ENCODE measurements at regions not wholly inside any gene's neighbourhood (a gene's known extent, or its start where the extent isn't known, plus 50 kb on each side); places are given as distances from the start of the nearest gene placed in this dataset.

DNA sequence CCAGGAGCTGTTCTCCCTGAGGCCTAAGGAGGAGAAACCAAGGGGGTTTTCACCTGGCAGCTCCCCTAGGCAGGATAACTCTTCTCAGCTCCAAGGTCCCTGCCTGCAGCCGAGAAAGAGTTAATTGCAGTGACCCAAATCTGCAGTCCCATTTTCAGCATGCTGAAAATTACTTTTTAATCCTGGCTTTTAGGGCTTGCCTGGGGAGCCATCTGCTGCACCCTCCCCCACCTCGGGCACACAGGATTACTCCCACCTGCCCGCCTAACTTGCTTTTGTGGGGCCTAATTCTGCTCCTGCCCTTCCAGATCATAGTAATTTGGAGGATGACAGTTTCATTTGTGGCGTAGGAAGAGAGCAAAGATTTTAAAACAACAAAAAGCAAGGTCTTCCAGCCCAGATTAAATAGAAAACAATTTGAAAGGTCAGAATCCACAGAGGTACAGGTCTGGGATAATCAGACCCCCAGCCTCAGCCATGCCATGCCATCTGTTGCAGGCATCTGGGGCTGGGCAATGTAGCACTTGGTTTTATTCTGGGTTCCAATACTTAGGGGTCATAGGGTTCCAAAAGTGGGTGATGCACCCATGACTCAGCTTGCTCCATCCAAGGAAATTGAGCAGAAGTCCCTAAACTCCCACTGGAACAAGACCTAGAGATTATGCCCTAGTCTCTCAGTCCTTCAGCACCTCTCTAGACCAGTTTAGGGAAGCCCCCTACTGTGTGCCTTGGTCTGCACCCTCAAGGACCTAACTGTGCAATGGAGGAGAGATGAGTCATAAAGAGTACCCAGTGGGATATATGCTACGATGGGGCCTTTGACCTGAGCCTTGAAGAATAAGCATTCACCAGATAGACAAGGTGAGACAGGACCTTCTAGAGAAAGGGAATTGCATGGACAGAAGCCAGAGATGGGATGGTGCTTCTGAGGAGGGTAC lies 64.5 kb upstream of the NLK start:
- Mint-ChIP-seq H3K4me1 (peaks cover 10% of the 10 kb centered on the region), H3K27me3 (ENCODE audit: low read depth in 3 of 3) (peaks cover 3 to 5% (median 4%) of the 10 kb centered on the region in 3 donors), H3K27ac (no peak overlapping the region), H3K36me3 (no peaks in the 10 kb centered on the region), H3K9me3 (peaks cover 0 to 6% (median 2%) of the 10 kb centered on the region in 7 donors), H3K4me3 (no peak overlapping the region)
- H3K4me3 ChIP-seq (replicated peaks in 1 of 3; ENCODE audit: low read depth in 2 of 3, low read length in 3 of 3), result no peak overlapping the region
- H3K27ac ChIP-seq (ENCODE audit: low read depth in 1 of 2, low read length in 2 of 2), result no peak overlapping the region
- peaks cover 6 to 7% of the 10 kb centered on the region in 2 donors for H3K4me1 ChIP-seq (ENCODE audit: control insufficient read depth in 1 of 2, insufficient read depth in 2 of 2, low read length in 2 of 2)
- no peak for DNase-seq
- no peak for TF ChIP-seq CTCF (IDR thresholded peaks at IDR 0.05)
- no peaks in the 10 kb centered on the region for H3K27me3 ChIP-seq (ENCODE audit: control insufficient read depth in 2 of 2, insufficient read depth in 2 of 2, low read length in 2 of 2)
- intact Hi-C loops (cut with micrococcal nuclease), result no loop called here
- peaks cover 0 to 2% of the 10 kb centered on the region in 2 donors for H3K9me3 ChIP-seq (replicated peaks in 1 of 2; ENCODE audit: control insufficient read depth in 1 of 2, insufficient read depth in 1 of 2, low read length in 2 of 2)
- no peak overlapping the region for H3K4me2 ChIP-seq (replicated peaks; ENCODE audit: extremely low read depth, low read length, poor library complexity, severe bottlenecking)
- no peaks in the 10 kb centered on the region for H4K20me1 ChIP-seq (ENCODE audit: insufficient read depth, low read length)
- WGBS (ENCODE audit: insufficient coverage), result 88% methylated on average over 2 of the region's 5 CpGs
- no peak overlapping the region for H3K9ac ChIP-seq (ENCODE audit: insufficient read depth, low read length, poor library complexity, severe bottlenecking)
- H3K36me3 ChIP-seq (replicated peaks in 1 of 2; ENCODE audit: control insufficient read depth in 1 of 2, insufficient read depth in 2 of 2, low read length in 2 of 2), result no peaks in the 10 kb centered on the region
- no peaks in the 10 kb centered on the region for H3K79me2 ChIP-seq (ENCODE audit: insufficient read depth, low read length)
- no peak overlapping the region for H2AFZ ChIP-seq (ENCODE audit: insufficient read depth, low read depth, low read length, poor library complexity, severe bottlenecking)

DNA sequence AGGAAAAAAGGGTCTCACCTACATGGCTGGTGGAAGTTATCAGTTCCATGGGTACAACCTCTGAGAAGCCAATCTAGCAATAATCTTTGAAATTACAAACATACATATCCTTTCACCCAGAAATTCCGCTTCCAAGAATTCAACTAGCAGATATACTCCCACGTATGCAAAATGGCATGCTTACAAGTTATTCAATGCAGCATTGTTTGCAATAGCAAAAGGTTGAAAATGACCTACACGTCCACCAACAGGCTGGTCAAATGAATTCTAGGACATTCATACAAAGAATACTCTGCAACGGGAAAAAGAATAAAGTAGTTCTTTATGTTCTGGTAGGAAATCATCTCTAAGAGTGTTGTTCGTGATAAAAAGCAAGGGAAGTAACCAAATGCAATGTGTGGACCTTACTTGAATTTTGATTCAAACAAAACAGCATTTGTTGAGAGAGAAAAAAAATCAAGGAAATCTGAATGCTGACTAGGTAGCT lies 63.7 kb upstream of the NLK start:
- no peak for DNase-seq
- no peak for TF ChIP-seq CTCF (IDR thresholded peaks at IDR 0.05)
- H3K4me3 ChIP-seq (replicated peaks in 1 of 3; ENCODE audit: low read depth in 2 of 3, low read length in 3 of 3), result no peak overlapping the region
- Mint-ChIP-seq H3K4me1 (peaks cover 10% of the 10 kb centered on the region), H3K4me3 (no peak overlapping the region), H3K27me3 (ENCODE audit: low read depth in 3 of 3) (peaks cover 3 to 5% (median 4%) of the 10 kb centered on the region in 3 donors), H3K9me3 (peaks cover 0 to 6% (median 2%) of the 10 kb centered on the region in 7 donors), H3K27ac (no peak overlapping the region), H3K36me3 (no peaks in the 10 kb centered on the region)
- H3K36me3 ChIP-seq (replicated peaks in 1 of 2; ENCODE audit: control insufficient read depth in 1 of 2, insufficient read depth in 2 of 2, low read length in 2 of 2), result no peaks in the 10 kb centered on the region
- H3K79me2 ChIP-seq (ENCODE audit: insufficient read depth, low read length), result no peaks in the 10 kb centered on the region
- H3K9me3 ChIP-seq (replicated peaks in 1 of 2; ENCODE audit: control insufficient read depth in 1 of 2, insufficient read depth in 1 of 2, low read length in 2 of 2), result peaks cover 0 to 2% of the 10 kb centered on the region in 2 donors
- H3K4me2 ChIP-seq (replicated peaks; ENCODE audit: extremely low read depth, low read length, poor library complexity, severe bottlenecking), result no peak overlapping the region
- H3K27me3 ChIP-seq (ENCODE audit: control insufficient read depth in 2 of 2, insufficient read depth in 2 of 2, low read length in 2 of 2), result no peaks in the 10 kb centered on the region
- 94% methylated on average over 3 of the region's 5 CpGs for WGBS (ENCODE audit: insufficient coverage)
- no peak overlapping the region for H3K27ac ChIP-seq (ENCODE audit: low read depth in 1 of 2, low read length in 2 of 2)
- no peaks in the 10 kb centered on the region for H4K20me1 ChIP-seq (ENCODE audit: insufficient read depth, low read length)
- no peak overlapping the region for H3K9ac ChIP-seq (ENCODE audit: insufficient read depth, low read length, poor library complexity, severe bottlenecking)
- peaks cover 6 to 7% of the 10 kb centered on the region in 2 donors for H3K4me1 ChIP-seq (ENCODE audit: control insufficient read depth in 1 of 2, insufficient read depth in 2 of 2, low read length in 2 of 2)
- no peak overlapping the region for H2AFZ ChIP-seq (ENCODE audit: insufficient read depth, low read depth, low read length, poor library complexity, severe bottlenecking)
- intact Hi-C loops (cut with micrococcal nuclease), result no loop called here

Data from CD14-positive monocyte (primary cell).